Transverse colon (tissue), 4 donors: ENCODE measurements at regions not wholly inside any gene's neighbourhood (a gene's known extent, or its start where the extent isn't known, plus 50 kb on each side); places are given as distances from the start of the nearest gene placed in this dataset.

Experiments
- DNase-seq: peaks from one replicate; pipeline ENCODE4 v3.0.0-alpha.2; 2019
- H3K27ac ChIP-seq, 4 donors: fragments of 200-600 bp; sonication (generic); 2 replicates each; pipeline ENCODE4 v1.5.1; 2016 to 2018; ENCODE audit warnings: inconsistent platforms in 4 of 4
- H3K27me3 ChIP-seq: fragments of 200-600 bp; sonication (generic); 2 replicates; pipeline ENCODE4 v1.5.1; 2017; ENCODE audit warnings: inconsistent platforms
- H3K36me3 ChIP-seq, 4 donors: fragments of 200-600 bp; sonication (generic); 2 replicates each; pipeline ENCODE4 v1.5.1; 2017 to 2019; ENCODE audit warnings: inconsistent platforms in 4 of 4
- H3K4me1 ChIP-seq, 4 donors: fragments of 200-600 bp; sonication (generic); 2 replicates each; pipeline ENCODE4 v1.5.1; 2017 to 2020; ENCODE audit warnings: inconsistent platforms in 4 of 4
- H3K4me3 ChIP-seq, 4 donors: fragments of 200-600 bp; sonication (generic); 1 replicate in 1 of 4; 2 replicates in 3 of 4; pipeline versions ENCODE4 v1.5.1 to v1.6.1; 2017 to 2019; ENCODE audit warnings: inconsistent platforms in 4 of 4
- H3K9me3 ChIP-seq, 2 donors: fragments of 200-600 bp; sonication (generic); 2 replicates each; pipeline ENCODE4 v1.5.1; 2017 to 2019; ENCODE audit warnings: inconsistent platforms in 2 of 2
- EP300 ChIP-seq: sonication (generic); formaldehyde crosslinking; IDR thresholded peaks from one replicate; pipeline ENCODE4 v1.6.1; 2017; ENCODE audit warnings: antibody characterized with exemption, low read depth
- POLR2A ChIP-seq: fragments of 450-650 bp; IDR thresholded peaks from one replicate; pipeline ENCODE4 v1.6.1; 2016; ENCODE audit warnings: antibody characterized with exemption, mild to moderate bottlenecking, moderate library complexity
- POLR2AphosphoS5 ChIP-seq, 3 donors: sonication (generic); formaldehyde crosslinking; IDR thresholded peaks; one replicate each; pipeline ENCODE4 v1.6.1; 2016; ENCODE audit warnings: antibody characterized with exemption in 3 of 3
- WGBS, 2 donors: methylation state at CpG; one replicate each; pipeline ENCODE4 v1.1.5; 2018; ENCODE audit warnings: low coverage in 1 of 2; 5-methylcytosine and 5-hydroxymethylcytosine counted together
- in situ Hi-C, 4 donors: fragments of 200-750 bp; cut with MboI; loops; one replicate each; pipeline versions ENCODE4 v1.15.0 to v1.15.1; 2017; ENCODE audit warnings: low sequenced_read_pairs in 3 of 4, low pct_ligation_motif_present in 1 of 4, low pct_unique_long_range_greater_than_20kb in 1 of 4
- intact Hi-C: fragments of 100-400 bp; cut with DNase I; formaldehyde crosslinking; loops from one replicate; pipeline ENCODE4 v1.15.1; 2023; ENCODE audit warnings: low total_unique reads
- TF ChIP-seq, protein P1 (sequence below), 5 experiments: fragments of 200-600 bp in 3 of 5; fragments of 450-650 bp in 2 of 5; sonication (generic) in 3 of 5; IDR thresholded peaks; 1 replicate in 2 of 5; 2 replicates in 3 of 5; pipeline ENCODE4 v1.5.1; 2016 to 2017; ENCODE audit warnings: antibody characterized with exemption in 5 of 5, inconsistent platforms in 3 of 5, mild to moderate bottlenecking in 2 of 5, moderate library complexity in 1 of 5

DNA sequence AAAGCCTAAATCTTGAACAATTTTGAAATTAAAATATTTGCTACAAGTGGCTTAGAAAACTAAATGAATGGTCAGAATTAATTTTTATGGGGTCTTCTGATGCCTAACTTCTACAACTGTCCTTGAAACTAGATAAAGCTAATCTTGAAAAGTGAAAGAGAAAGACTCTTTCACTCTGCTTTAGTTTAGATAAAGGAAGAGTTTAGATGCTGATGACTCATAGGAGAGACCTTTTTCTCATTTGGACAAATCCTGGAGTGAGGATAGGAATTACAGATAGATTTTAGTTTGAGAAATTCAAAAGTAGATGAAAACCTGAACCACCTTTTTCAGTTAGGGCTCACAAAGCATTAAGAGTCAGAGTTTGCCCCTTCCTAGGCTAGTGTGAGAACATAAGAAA, 342.3 kb upstream of the GRID2 start:
- Histone ChIP-seq H3K27me3 (no peaks in the 10 kb centered on the region), H3K4me1 (no peaks in the 10 kb centered on the region), H3K9me3 (no peaks in the 10 kb centered on the region), H3K27ac (no peak overlapping the region), H3K36me3 (no peaks in the 10 kb centered on the region), H3K4me3 (no peak overlapping the region)
- in situ Hi-C loops (no loop called here), intact Hi-C loops (no loop called here)
- no peak for DNase-seq
- TF ChIP-seq EP300 = no peak
- TF ChIP-seq, protein P1, sequence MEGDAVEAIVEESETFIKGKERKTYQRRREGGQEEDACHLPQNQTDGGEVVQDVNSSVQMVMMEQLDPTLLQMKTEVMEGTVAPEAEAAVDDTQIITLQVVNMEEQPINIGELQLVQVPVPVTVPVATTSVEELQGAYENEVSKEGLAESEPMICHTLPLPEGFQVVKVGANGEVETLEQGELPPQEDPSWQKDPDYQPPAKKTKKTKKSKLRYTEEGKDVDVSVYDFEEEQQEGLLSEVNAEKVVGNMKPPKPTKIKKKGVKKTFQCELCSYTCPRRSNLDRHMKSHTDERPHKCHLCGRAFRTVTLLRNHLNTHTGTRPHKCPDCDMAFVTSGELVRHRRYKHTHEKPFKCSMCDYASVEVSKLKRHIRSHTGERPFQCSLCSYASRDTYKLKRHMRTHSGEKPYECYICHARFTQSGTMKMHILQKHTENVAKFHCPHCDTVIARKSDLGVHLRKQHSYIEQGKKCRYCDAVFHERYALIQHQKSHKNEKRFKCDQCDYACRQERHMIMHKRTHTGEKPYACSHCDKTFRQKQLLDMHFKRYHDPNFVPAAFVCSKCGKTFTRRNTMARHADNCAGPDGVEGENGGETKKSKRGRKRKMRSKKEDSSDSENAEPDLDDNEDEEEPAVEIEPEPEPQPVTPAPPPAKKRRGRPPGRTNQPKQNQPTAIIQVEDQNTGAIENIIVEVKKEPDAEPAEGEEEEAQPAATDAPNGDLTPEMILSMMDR (IDR thresholded peaks at IDR 0.05) = no peak
- TF ChIP-seq POLR2A = no peak
- no peak for TF ChIP-seq POLR2AphosphoS5 (IDR thresholded peaks at IDR 0.05)

DNA sequence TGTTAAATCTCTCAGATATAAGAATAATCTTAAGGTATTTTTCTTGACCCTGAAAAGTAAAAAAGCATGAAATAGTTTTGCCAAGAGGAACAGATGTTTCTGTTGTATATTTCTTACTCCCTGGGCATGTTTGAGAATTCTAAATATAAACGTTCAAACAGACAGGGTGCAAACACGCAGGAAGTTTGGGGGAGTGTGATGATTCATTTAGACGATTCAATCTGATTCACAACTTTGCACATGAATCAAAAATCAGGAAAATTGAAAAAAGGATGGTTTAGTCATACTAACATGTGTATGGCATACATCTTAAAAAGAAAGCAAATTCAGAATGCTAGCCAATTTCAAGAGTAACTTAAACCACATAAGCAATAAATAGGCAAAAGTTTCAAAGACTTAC, 340.3 kb upstream of the GRID2 start:
- DNase-seq = no peak
- no peaks in the 10 kb centered on the region for H3K9me3 ChIP-seq
- intact Hi-C loops = no loop called here
- H3K4me1 ChIP-seq = no peaks in the 10 kb centered on the region
- H3K27me3 ChIP-seq = no peaks in the 10 kb centered on the region
- 40 to 48% methylated on average over 3 of the region's 3 CpGs for WGBS, 2 donors
- no peak overlapping the region for H3K27ac ChIP-seq
- no peak for TF ChIP-seq POLR2A
- TF ChIP-seq EP300 = no peak
- no peaks in the 10 kb centered on the region for H3K36me3 ChIP-seq
- no peak overlapping the region for H3K4me3 ChIP-seq
- in situ Hi-C loops = no loop called here

DNA sequence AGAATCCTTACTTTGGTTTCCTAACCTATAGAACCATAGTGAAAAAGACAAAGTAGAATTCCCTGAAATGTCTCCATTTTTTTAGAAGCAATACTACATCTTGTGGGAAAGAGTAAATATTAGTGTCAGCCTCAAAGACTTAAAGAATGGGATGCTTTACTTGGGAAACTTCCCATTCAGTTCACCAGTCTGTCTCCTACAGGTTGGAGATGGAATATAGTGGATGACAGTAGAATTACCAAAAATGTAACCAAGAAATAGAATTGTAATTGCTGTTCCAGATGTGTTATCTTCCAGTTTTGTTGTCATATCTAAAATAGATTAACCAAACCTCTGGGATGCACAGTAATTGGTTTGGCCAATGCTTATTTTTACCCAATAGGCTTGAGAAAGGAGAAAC, 338.6 kb upstream of the GRID2 start:
- no peak for DNase-seq

DNA sequence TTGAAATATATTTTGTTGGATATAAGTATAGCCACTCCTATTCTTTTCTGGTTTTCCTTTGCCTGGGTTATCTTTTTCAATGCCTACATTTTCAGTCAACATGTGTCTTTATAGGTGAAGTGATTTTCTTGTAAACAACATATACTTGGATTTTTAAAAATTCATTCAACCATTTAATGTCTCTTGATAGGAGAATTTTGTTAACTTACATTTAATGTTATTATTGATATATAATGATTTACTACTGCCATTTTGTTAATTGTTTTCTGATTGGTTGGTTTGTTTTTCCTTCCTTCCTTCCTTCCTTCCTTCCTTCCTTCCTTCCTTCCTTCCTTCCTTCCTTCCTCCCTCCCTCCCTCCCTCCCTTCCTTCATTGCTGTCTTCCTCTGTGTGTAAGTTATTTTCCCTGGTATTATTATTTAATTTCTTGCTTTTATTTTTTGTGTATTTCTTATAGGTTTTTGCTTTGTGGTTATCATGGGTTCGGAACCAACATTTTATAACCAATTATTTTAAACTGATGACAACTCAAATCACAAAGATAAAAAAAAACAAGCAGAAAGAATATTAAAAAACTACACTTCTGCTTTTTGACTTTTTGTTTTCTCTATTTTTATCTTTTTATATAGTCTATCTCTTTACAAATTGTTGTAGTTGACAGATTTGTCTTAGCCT, 330.1 kb upstream of the GRID2 start:
- Histone ChIP-seq H3K9me3 (no peaks in the 10 kb centered on the region), H3K4me3 (no peak overlapping the region), H3K4me1 (no peaks in the 10 kb centered on the region), H3K36me3 (no peaks in the 10 kb centered on the region), H3K27me3 (no peaks in the 10 kb centered on the region), H3K27ac (no peak overlapping the region)
- no peak for DNase-seq
- TF ChIP-seq EP300 (no peak), POLR2AphosphoS5 (IDR thresholded peaks at IDR 0.05) (no peak), POLR2A (no peak)
- TF ChIP-seq, protein P1 (IDR thresholded peaks at IDR 0.05) = no peak
- in situ Hi-C loops (no loop called here), intact Hi-C loops (no loop called here)
- WGBS, 2 donors = 84 to 100% methylated on average over 1 of the region's 1 CpG

More for the DNA sequence above, 338.6 kb upstream of the GRID2 start:
- intact Hi-C loops (no loop called here), in situ Hi-C loops (no loop called here)
- Histone ChIP-seq H3K27ac (no peak overlapping the region), H3K4me3 (no peak overlapping the region), H3K4me1 (no peaks in the 10 kb centered on the region), H3K9me3 (no peaks in the 10 kb centered on the region), H3K27me3 (no peaks in the 10 kb centered on the region), H3K36me3 (no peaks in the 10 kb centered on the region)
- no peak for TF ChIP-seq POLR2A
- no peak for TF ChIP-seq EP300
- no peak for TF ChIP-seq POLR2AphosphoS5 (IDR thresholded peaks at IDR 0.05)
- TF ChIP-seq, protein P1 (IDR thresholded peaks at IDR 0.05) = no peak

DNA sequence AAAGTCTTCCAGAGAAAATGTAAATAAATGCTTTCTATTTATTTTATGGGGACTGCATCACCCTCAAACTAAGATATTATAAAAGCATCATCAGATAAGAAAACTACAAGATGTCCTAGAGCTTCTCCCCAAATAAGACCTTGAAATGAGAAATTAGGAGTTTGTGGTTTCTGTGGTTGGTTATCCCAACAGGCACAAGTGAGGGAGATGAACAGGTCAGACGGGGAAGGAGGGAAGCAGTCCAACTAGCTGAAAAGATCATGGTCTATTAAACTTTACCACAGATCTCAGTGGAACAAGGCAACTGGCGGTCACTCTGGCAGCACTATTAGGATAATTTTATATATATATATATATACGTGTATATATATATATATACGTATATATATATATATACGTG, 319.3 kb upstream of the GRID2 start:
- no peaks in the 10 kb centered on the region for H3K36me3 ChIP-seq
- no peak overlapping the region for H3K4me3 ChIP-seq
- no peaks in the 10 kb centered on the region for H3K27me3 ChIP-seq
- intact Hi-C loops (no loop called here), in situ Hi-C loops (no loop called here)
- no peak for TF ChIP-seq EP300
- 81 to 84% methylated on average over 4 to 5 of the region's 5 CpGs for WGBS, 2 donors
- H3K27ac ChIP-seq = no peak overlapping the region
- no peaks in the 10 kb centered on the region for H3K9me3 ChIP-seq
- DNase-seq = no peak
- no peaks in the 10 kb centered on the region for H3K4me1 ChIP-seq
